ENCODE measurements at regions not wholly inside any gene's neighbourhood (a gene's known extent, or its start where the extent isn't known, plus 50 kb on each side); places are given as distances from the start of the nearest gene placed in this dataset.

- intact Hi-C loops (cut with micrococcal nuclease; ENCODE audit: unreplicated experiment) = no loop called here
- POLR2A ChIA-PET (ENCODE audit: unreplicated experiment) = no interaction called here
These were observed 106.3 kb upstream of the FTMT start for GRCh38 chr5:121745407-121745806.

GRCh38 chr5:121746763-121747162, 104.9 kb upstream of the FTMT start:
- no peaks in the 10 kb centered on the region for H3K9me3 ChIP-seq (ENCODE audit: insufficient read depth, low read depth)
- H3K27me3 ChIP-seq (ENCODE audit: insufficient read depth, low read depth) = no peaks in the 10 kb centered on the region
- no peak overlapping the region for H3K27ac ChIP-seq
- no peak for TF ChIP-seq CTCF (conservative IDR thresholded peaks at IDR 0.05)
- TF ChIP-seq EZH2 (IDR thresholded peaks at IDR 0.05; ENCODE audit: low read depth) = no peak
- CTCF ChIA-PET = no interaction called here
- POLR2A ChIA-PET (ENCODE audit: unreplicated experiment) = no interaction called here
- H2AFZ ChIP-seq = no peak overlapping the region
- no peaks in the 10 kb centered on the region for H3K9me2 ChIP-seq (ENCODE audit: insufficient read depth)
- BruUV-seq (replicated peaks) = no TSS peak
- H3K79me2 ChIP-seq (ENCODE audit: low read depth) = no peaks in the 10 kb centered on the region
- H3K4me3 ChIP-seq = no peak overlapping the region
- H3K4me1 ChIP-seq (replicated peaks; ENCODE audit: insufficient read depth) = no peaks in the 10 kb centered on the region
- no peak overlapping the region for H3K4me2 ChIP-seq
- intact Hi-C loops (cut with micrococcal nuclease; ENCODE audit: unreplicated experiment) = no loop called here
- H4K20me1 ChIP-seq (ENCODE audit: insufficient read depth) = no peaks in the 10 kb centered on the region
- no peaks in the 10 kb centered on the region for H3F3A ChIP-seq (ENCODE audit: insufficient read depth, low read depth)
- no peaks in the 10 kb centered on the region for H3K36me3 ChIP-seq (ENCODE audit: low read depth)
- DNase-seq = no peak

More at GRCh38 chr5:121745407-121745806, 106.3 kb upstream of the FTMT start:
- no peaks in the 10 kb centered on the region for H4K20me1 ChIP-seq (ENCODE audit: insufficient read depth)
- H3F3A ChIP-seq (ENCODE audit: insufficient read depth, low read depth) = no peaks in the 10 kb centered on the region
- CTCF ChIA-PET = no interaction called here
- H3K9me2 ChIP-seq (ENCODE audit: insufficient read depth) = no peaks in the 10 kb centered on the region
- no peaks in the 10 kb centered on the region for H3K27me3 ChIP-seq (ENCODE audit: insufficient read depth, low read depth)
- no peaks in the 10 kb centered on the region for H3K79me2 ChIP-seq (ENCODE audit: low read depth)
- DNase-seq = no peak
- H3K4me3 ChIP-seq = no peak overlapping the region
- no peaks in the 10 kb centered on the region for H3K9me3 ChIP-seq (ENCODE audit: insufficient read depth, low read depth)
- H3K36me3 ChIP-seq (ENCODE audit: low read depth) = no peaks in the 10 kb centered on the region
- H2AFZ ChIP-seq = no peak overlapping the region
- no peaks in the 10 kb centered on the region for H3K4me1 ChIP-seq (replicated peaks; ENCODE audit: insufficient read depth)
- TF ChIP-seq EZH2 (IDR thresholded peaks at IDR 0.05; ENCODE audit: low read depth) (no peak), CTCF (conservative IDR thresholded peaks at IDR 0.05) (no peak)
- no peak overlapping the region for H3K4me2 ChIP-seq
- no peak overlapping the region for H3K27ac ChIP-seq
- BruUV-seq (replicated peaks) = no TSS peak

GRCh38 chr5:121748686-121749085, 103.0 kb upstream of the FTMT start:
- intact Hi-C loops (cut with micrococcal nuclease; ENCODE audit: unreplicated experiment) = no loop called here
- Histone ChIP-seq H2AFZ (peak overlapping the region; percentile 60; the same call in 1 of the 2 replicates), H3K4me3 (no peak overlapping the region), H3K27ac (no peak overlapping the region), H3K4me1 (replicated peaks; ENCODE audit: insufficient read depth) (no peaks in the 10 kb centered on the region), H3K9me3 (ENCODE audit: insufficient read depth, low read depth) (no peaks in the 10 kb centered on the region), H3K9me2 (ENCODE audit: insufficient read depth) (no peaks in the 10 kb centered on the region), H4K20me1 (ENCODE audit: insufficient read depth) (no peaks in the 10 kb centered on the region), H3K79me2 (ENCODE audit: low read depth) (no peaks in the 10 kb centered on the region), H3F3A (ENCODE audit: insufficient read depth, low read depth) (no peaks in the 10 kb centered on the region), H3K36me3 (ENCODE audit: low read depth) (no peaks in the 10 kb centered on the region), H3K27me3 (ENCODE audit: insufficient read depth, low read depth) (no peaks in the 10 kb centered on the region), H3K4me2 (no peak overlapping the region)
- BruUV-seq (replicated peaks) = no TSS peak
- ChIA-PET CTCF (no interaction called here), POLR2A (ENCODE audit: unreplicated experiment) (no interaction called here)
- no peak for DNase-seq
- TF ChIP-seq CTCF (conservative IDR thresholded peaks at IDR 0.05) (no peak), EZH2 (IDR thresholded peaks at IDR 0.05; ENCODE audit: low read depth) (no peak)
